Astrocyte of the cerebellum (primary cell): ENCODE measurements at regions not wholly inside any gene's neighbourhood (a gene's known extent, or its start where the extent isn't known, plus 50 kb on each side); places are given as distances from the start of the nearest gene placed in this dataset.

Experiments used
- DNase-seq: peaks from one replicate; pipeline ENCODE4 v3.0.0-alpha.2; 2011; ENCODE audit warnings: low read depth
- H3K4me3 ChIP-seq: 2 replicates; pipeline ENCODE4 v1.5.1; 2011; ENCODE audit warnings: mild to moderate bottlenecking, low read depth, low read length, moderate library complexity
- CTCF ChIP-seq: IDR thresholded peaks from 2 replicates; pipeline ENCODE4 v1.5.1; 2012; ENCODE audit warnings: low read length, low read depth, moderate library complexity, mild to moderate bottlenecking; ENCODE audit errors: missing control alignments
- in situ Hi-C: cut with HindIII; loops from 2 replicates; pipeline ENCODE4 v1.10.0; 2017; ENCODE audit warnings: low sequenced_read_pairs

GRCh38 chr13:85652491-85652890, 146.7 kb downstream of the SLITRK6 start:
- in situ Hi-C loops, result no loop called here
- TF ChIP-seq CTCF, result no peak
- no peak overlapping the region for H3K4me3 ChIP-seq
- no peak for DNase-seq

GRCh38 chr13:85651440-85651839, 147.8 kb downstream of the SLITRK6 start:
- no peak overlapping the region for H3K4me3 ChIP-seq
- TF ChIP-seq CTCF, result no peak
- in situ Hi-C loops, result no loop called here
- DNase-seq, result no peak

- in situ Hi-C loops, result no loop called here
- TF ChIP-seq CTCF, result no peak
- H3K4me3 ChIP-seq, result no peak overlapping the region
- no peak for DNase-seq
These were observed 148.6 kb downstream of the SLITRK6 start for GRCh38 chr13:85650613-85651012.

GRCh38 chr13:85640727-85641126, 158.5 kb downstream of the SLITRK6 start:
- no peak for TF ChIP-seq CTCF
- no peak overlapping the region for H3K4me3 ChIP-seq
- DNase-seq, result no peak
- in situ Hi-C loops, result no loop called here

- TF ChIP-seq CTCF, result no peak
- DNase-seq, result no peak
- in situ Hi-C loops, result no loop called here
- no peak overlapping the region for H3K4me3 ChIP-seq
These were observed 160.3 kb downstream of the SLITRK6 start for GRCh38 chr13:85638815-85639393.

GRCh38 chr13:85638265-85638664, 161.0 kb downstream of the SLITRK6 start:
- no peak for DNase-seq
- in situ Hi-C loops, result no loop called here
- H3K4me3 ChIP-seq, result no peak overlapping the region
- TF ChIP-seq CTCF, result no peak
